K562 (cell line): ENCODE measurements at regions not wholly inside any gene's neighbourhood (a gene's known extent, or its start where the extent isn't known, plus 50 kb on each side); places are given as distances from the start of the nearest gene placed in this dataset.
"Not testable (repeated sequence)": the region's sequence is repeated elsewhere in the genome, so short reads cannot be mapped to it uniquely, and the experiment has no call there.

Source experiments
- CTCF ChIP-seq, 3 experiments: IDR thresholded peaks in 2 of 3; conservative IDR thresholded peaks in 1 of 3; 2 replicates each; pipeline ENCODE4 v1.5.1; 2011 to 2012; ENCODE audit warnings: low read length in 3 of 3, mild to moderate bottlenecking in 3 of 3, control low read depth in 2 of 3, improper control_type of control experiment in 1 of 3, inconsistent platforms in 1 of 3, low read depth in 1 of 3, mixed read lengths in 1 of 3, moderate library complexity in 1 of 3; ENCODE audit not compliant: insufficient read depth in 2 of 3
- E2F5 ChIP-seq: sonication (generic); formaldehyde crosslinking; IDR thresholded peaks from 2 replicates; pipeline ENCODE4 v1.8.0; 2022; ENCODE audit warnings: mild to moderate bottlenecking, missing genetic modification reagents
- ELF1 ChIP-seq: fragments of 200-800 bp; sonication (Bioruptor generic); IDR thresholded peaks from 2 replicates; pipeline ENCODE4 v1.6.1; 2016; ENCODE audit warnings: missing genetic modification characterization, missing compliant biosample characterization
- ETS1 ChIP-seq: conservative IDR thresholded peaks from 2 replicates; pipeline ENCODE4 v1.6.1; 2011; ENCODE audit warnings: low read depth, mild to moderate bottlenecking, low read length; ENCODE audit not compliant: control insufficient read depth
- ETV5 ChIP-seq: sonication (generic); formaldehyde crosslinking; IDR thresholded peaks from 2 replicates; pipeline ENCODE4 v1.4.0; 2020; ENCODE audit warnings: low read depth, mild to moderate bottlenecking, missing genetic modification reagents
- MAZ ChIP-seq, 2 experiments: fragments of 450-650 bp in 1 of 2; sonication (generic) in 1 of 2; formaldehyde crosslinking; IDR thresholded peaks in 1 of 2; conservative IDR thresholded peaks in 1 of 2; 2 replicates each; pipeline versions ENCODE4 v1.4.0 to v1.5.0; 2020; ENCODE audit warnings: mild to moderate bottlenecking in 1 of 2, missing genetic modification reagents in 1 of 2
- NCOA6 ChIP-seq: fragments of 450-650 bp; IDR thresholded peaks from 2 replicates; pipeline ENCODE4 v1.6.1; 2017; ENCODE audit warnings: mild to moderate bottlenecking
- PHB2 ChIP-seq: fragments of 450-650 bp; IDR thresholded peaks from 2 replicates; pipeline ENCODE4 v1.6.1; 2017; ENCODE audit warnings: low read depth
- POLR2AphosphoS5 ChIP-seq: IDR thresholded peaks from 2 replicates; pipeline ENCODE4 v1.6.1; 2011; ENCODE audit warnings: mild to moderate bottlenecking, low read depth, low read length, moderate library complexity; ENCODE audit not compliant: control insufficient read depth, insufficient read depth
- SREBF2 ChIP-seq: sonication (generic); formaldehyde crosslinking; IDR thresholded peaks from 2 replicates; pipeline ENCODE4 v1.4.0; 2020; ENCODE audit warnings: mild to moderate bottlenecking, missing genetic modification reagents
- TARDBP ChIP-seq: fragments of 450-650 bp; IDR thresholded peaks from 2 replicates; pipeline ENCODE4 v1.6.1; 2016
- TEAD2 ChIP-seq: fragments of 450-650 bp; IDR thresholded peaks from 2 replicates; pipeline ENCODE4 v1.6.1; 2016; ENCODE audit warnings: missing genetic modification characterization, control low read depth, missing compliant biosample characterization

GRCh38 chr14:27831978-27832377 is 934.6 kb upstream of the FOXG1 start:
- TF ChIP-seq TEAD2; ETS1; NCOA6; CTCF (IDR thresholded peaks at IDR 0.05 in 2 of 3, conservative IDR thresholded peaks at IDR 0.05 in 1 of 3; ENCODE audit: insufficient read depth in 2 of 3, low read depth in 1 of 3, low read length in 3 of 3); TARDBP; POLR2AphosphoS5; ETV5; PHB2; E2F5; MAZ (CRISPR knock-in tag; conservative IDR thresholded peaks at IDR 0.05 in 1 of 2, IDR thresholded peaks at IDR 0.05 in 1 of 2); SREBF2; ELF1 (tag): not testable (repeated sequence)
